GM18858 (cell line): ENCODE measurements at regions not wholly inside any gene's neighbourhood (a gene's known extent, or its start where the extent isn't known, plus 50 kb on each side); places are given as distances from the start of the nearest gene placed in this dataset.
"Not testable (repeated sequence)": the region's sequence is repeated elsewhere in the genome, so short reads cannot be mapped to it uniquely, and the experiment has no call there.

Experiments used
- ATAC-seq: cut with Tn5 transposase; IDR thresholded peaks from one replicate; pipeline ENCODE4 v1.9.1; 2021; ENCODE audit not compliant: unreplicated experiment

DNA sequence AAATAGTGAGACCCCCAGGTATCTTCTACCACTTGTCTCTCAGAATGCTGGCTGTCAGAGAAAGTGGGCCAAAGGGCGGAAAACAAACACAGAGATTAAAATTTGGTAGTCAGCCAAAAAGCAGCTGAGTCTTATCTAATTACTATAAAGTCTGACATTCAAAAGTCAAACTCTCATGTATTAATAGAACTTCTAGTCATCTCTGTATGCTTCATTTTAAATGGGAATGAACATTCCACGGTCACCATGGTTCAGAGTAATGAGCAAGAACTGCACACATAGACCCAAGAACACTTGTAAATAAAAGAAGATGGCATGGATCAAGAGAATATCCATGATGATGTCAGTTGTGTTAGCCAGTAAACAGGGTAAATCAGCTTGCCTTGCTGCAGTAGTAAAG, 1267.0 kb upstream of the CHAC2 start:
- no peak for ATAC-seq

DNA sequence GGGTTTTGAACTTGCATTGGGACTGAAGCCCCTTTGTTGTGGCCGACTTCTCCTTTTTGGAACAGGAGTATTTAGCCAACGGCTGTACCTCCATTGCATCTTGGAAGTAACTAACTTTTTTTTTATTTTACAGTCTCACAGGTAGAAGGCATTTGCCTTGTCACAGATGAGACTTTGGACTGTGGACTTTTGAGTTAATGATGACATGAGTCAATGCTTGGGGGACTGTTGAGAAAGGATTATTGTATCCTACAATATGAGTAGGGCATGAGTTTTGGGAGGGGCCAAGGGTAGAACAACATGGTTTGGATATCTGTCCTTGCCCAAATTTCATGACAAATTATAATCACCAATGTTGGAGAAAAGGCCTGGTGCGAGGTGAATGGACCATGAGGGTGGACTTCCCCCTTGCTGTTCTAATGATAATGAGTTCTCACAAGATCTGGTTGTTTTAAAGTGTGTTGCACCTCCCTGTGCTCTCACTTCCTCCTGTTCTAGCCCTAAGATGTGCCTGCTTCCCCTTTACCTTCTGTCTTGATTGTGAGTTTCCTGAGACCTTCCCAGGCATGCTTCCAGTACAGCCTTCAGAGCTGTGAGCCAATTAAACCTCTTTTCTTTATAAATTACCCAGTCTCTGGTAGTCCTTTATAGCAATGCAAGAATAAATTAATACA, 1269.4 kb upstream of the CHAC2 start:
- no peak for ATAC-seq

DNA sequence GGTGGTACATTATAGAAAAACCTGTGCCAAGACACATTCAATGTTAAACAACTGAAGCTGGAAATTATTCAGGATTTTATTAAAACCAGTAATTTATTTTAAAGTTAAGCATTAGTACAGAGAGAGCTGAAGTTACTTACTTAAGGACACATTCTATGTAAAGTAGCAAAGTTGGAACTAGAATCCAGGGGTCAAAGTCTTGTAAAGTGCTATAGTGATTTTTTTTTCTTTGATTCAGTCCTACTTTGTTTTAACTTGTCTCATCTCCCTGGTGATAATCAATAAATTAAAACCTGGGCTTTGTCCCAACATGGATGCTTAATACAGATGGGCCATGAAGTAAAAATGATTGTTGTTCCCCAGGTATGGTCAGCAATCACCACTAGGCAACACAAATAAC, 1271.8 kb upstream of the CHAC2 start:
- no peak for ATAC-seq

DNA sequence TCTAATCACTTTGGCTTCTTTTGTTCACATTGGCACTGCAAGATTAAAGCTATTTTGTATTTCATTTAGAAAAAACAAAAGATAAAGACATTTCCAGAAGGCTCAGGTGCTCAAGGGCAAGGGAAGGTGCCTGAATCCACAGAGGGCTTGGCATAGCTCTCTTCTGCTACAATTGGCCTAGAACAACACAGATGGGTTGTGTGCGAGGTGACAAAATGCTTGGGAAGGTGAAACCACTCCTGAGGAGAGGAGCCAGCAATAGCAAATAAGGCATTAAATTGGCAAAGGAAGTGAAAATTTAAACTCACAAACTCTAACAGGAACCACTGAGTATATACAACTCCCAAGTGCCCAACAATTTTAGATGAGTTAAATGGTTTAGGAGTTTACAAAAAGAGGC, 1290.4 kb upstream of the CHAC2 start:
- ATAC-seq: no peak

DNA sequence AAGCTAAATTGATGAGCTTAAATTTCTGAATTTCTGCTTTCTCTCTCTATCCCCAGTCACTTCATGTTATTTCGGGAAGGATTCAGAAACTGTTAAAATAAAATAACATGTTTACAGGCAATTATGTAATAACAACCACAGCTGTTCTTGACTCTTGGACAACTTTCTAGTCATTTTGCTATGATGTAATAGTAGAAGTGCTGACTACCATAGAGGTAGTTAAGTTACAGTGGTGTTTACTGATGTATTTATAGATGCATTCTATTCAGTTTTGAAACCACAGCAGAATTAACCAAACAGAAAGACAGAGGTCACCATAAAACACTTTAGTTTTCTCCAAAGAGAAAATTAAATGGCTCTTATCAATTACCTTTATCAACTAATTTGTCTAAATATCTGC, 1292.0 kb upstream of the CHAC2 start:
- no peak for ATAC-seq

DNA sequence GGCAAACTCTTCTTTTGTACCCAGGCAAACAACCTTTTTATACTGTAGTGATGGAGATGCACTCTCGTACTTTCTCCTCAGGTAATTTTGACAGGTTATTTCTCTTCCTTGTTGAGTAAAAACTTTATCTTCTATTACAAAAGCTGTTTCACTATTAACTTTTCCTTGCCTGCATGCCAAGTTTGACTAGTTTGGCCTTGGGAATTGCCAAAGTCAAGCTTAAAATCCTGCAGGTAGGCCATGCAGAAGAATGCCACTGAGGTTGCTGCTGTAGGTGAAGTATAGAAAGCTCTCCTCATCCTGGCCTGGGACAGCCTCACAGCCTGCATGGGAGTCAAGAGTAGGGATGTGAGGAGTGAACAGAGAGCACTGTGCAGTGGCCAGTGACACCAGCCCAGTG, 1293.5 kb upstream of the CHAC2 start:
- ATAC-seq: no peak

DNA sequence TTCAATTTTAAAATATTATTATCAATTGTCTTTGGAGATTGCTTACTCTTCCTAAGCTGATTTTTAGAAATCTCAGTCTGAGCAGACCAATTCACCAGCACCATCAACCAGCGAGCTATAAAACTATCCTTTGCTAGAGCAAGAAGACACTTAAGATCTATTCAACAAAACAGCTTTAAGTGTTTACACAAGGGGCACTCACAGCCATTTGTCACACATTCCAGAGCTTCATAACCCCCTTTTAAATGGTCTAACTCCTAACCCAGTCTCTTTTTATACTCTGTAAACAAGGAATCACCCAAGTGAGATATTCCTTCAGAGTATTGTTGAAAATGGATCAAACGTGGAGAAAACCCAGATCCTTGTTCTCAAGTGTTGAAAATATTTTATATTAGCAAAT, 1294.1 kb upstream of the CHAC2 start:
- ATAC-seq: no peak

DNA sequence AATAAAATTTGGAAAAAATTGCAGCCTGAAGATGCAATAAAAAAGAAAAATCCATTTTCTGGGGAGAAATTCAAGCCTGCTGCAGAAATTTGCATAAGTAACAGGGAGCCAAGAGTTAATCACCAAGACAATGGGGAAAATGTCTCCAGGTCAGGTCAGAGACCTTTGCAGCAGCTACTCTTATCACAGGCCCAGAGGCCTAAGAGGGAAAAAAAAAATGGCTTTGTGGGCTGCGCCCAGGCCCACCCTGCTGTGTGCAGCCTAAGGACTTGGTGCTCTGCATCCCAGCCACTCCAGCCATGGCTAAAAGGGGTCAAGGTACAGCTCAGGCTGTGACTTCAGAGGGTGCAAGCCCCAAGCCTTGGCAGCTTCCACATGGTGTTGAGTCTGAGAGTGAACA, 1297.1 kb upstream of the CHAC2 start:
- not testable (repeated sequence) for ATAC-seq

DNA sequence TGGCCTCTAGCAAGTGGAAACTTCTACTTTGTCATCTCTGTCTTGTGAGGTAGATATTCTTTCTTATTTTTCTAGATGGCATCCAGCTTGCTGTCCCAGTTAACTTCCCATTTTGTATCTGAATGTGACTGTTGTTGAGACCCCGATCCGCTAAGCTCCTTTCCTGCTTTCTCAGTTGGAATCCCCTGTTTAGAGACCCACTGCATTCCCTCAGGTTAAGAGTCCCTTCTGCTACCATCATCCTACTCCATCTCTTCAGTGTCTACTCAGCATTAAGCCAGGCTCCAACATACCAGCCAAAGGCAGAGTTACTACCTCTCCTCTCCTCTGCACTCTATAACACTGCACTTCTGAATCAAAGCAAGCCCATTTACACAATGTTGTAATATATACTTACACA, 1300.4 kb upstream of the CHAC2 start:
- ATAC-seq: no peak

DNA sequence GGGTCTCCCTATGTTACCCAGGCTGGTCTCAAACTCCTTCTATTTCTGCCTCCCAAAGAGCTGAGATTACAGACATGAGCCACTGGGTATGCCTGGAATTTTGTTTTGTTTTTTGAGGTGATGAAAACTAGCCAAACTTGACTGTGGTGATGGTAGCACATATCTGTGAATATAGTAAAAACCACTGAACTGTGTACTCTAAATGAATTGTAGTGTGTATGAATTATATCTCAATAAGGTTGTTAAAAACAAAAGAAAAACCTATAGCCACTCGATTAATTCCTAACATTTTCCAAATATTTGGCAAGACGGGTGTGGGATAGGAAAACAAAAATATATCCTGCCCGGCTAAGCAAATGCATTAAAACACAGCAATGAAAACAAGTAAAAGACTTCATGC, 1302.3 kb upstream of the CHAC2 start:
- no peak for ATAC-seq

DNA sequence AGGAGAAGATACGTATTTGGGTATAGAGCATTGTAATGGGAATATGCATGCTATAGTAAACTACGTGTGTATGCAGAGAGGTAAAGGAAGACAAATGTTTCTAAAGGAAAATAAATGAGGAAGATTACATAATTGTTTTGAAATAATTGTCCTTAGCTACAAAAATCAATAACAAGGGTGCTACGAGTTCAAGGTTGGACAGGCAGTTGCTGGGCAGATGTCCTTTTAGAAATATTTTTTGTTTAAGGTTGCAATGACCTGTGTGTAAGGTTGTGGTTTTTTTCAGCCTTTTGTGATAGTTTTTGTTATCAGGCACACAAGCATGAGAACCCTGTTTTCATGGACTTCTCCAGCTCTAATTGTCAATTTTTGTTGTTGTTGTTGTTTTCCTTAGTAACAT, 1304.1 kb upstream of the CHAC2 start:
- no peak for ATAC-seq

DNA sequence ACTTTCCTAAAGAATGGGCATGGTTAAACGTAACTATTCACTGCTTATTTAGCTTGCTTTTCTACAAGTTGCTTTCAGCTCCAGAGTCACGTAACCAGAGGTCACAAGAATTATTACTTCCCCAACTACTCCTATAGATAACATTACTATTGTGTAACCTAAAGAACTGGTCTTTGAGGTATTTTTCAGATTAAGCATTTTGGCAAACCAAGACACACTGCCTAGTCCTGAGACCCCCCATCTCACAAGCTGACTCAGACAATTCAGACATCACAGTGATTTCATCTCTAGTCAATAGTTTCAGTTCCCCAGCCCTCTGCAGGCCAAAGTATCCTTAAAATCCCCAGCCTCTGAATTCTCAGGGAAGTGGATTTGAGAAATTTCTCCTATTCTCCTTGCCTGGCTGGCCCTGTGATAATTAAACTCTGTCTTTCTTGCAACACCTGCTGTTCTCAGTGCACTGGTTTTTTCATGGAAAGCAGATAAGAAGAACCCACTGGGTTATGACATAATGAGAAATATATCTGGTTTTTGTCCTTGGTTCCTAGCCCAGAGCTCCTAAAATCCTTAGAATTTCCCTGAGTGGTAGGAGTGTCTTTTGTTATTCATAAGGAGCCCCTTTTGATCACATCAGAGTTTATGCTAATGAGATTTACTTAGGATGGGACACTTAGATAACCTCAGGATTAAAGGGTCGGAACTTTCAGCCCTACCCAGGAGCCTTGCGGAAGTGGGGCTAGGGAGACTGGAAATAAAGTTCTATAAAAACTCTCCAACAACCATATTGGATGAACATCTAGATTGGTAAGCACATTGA, 1310.8 kb upstream of the CHAC2 start:
- ATAC-seq: no peak

DNA sequence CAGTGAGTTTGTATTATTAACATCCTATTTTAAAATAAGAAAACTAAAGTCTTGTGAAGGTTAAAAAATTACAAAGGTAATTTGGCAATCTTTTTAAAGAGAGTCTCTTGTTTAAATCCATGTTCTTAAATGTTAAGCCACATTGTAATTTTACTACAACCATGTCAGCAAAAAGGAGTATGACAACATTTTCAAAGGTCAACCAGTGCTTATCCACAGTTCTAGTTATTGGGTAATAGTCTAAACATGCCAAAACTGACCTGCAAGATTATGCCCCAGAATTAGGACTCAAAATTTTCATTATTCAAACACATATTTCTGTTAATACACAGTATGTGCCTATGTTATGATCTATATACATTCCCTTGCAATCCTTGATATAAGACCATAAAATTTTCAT, 1312.6 kb upstream of the CHAC2 start:
- ATAC-seq: no peak

DNA sequence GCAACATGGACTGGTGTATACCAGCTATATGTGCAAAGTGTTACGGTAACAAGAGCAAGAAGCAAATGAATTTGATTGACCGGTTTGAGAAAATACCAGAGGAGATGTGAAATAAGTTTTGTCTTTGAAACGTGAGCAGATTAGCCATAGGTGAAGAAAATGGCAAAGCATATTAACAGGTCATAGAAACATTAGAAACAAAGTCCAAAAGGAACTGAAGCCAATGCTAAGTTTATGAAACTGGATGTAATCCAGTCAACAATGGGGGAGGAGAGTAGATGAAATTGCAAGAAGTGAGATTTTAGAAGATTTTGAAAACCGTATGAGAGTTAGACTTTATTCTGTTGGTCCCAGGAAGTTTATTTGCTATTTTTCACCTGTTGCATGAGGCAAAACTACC, 1315.4 kb upstream of the CHAC2 start:
- ATAC-seq: no peak

DNA sequence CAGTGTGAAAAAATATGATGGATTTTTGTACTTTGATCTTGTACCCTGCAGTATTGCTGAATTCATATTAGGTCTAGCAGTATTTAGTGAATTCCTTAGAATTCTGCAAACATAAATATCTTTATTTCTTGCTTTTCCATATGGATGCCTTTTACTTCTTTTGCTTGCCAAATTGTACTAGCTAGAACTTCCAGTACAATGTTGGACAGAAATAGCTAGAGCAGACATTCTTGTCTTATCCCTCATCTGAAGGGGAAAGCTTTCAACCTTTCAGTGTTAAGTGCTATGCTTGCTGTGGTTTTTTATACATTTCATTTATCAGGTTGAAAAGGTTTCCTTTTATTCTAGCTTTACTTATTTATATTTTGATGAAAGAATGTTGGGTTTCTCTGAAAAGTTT, 1321.9 kb upstream of the CHAC2 start:
- no peak for ATAC-seq

DNA sequence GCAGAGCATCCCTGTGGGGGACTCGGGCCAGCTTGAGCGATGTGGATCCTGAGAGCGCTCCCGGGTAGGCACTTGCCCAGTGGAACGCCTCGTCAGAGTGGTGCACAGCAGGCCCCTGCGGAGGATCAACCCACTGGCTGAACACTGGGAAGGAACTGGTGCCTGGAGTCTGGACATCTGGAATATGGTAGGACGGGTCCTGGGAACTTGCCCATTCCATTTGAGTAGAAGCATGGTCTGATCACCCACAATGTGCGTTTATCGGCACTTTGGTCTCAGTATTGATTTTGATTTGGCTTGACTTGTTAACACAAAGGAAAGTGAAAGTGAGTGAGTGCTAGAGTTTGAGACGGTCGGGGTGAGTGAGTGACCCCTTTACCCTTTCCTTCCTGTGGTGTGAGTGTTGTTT, 1336.2 kb upstream of the CHAC2 start:
- no peak for ATAC-seq

DNA sequence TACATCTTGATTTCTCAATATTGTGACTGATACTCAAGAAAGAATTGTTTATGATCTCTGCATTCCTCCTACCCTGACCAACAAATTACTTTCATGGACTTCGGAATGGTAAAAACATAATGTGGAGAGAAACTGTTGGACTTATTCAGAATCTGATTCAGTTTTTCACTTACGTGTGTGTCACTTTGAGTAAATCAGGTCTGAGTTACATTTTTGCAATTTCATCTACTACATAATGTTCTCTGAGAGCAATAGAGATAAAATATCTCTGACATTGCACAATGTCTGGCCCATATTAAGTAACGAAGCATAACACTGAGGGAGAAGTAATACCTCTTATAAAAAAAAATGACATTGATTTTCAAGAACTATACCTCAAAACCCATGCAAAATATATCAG, 1337.9 kb upstream of the CHAC2 start:
- ATAC-seq: no peak

DNA sequence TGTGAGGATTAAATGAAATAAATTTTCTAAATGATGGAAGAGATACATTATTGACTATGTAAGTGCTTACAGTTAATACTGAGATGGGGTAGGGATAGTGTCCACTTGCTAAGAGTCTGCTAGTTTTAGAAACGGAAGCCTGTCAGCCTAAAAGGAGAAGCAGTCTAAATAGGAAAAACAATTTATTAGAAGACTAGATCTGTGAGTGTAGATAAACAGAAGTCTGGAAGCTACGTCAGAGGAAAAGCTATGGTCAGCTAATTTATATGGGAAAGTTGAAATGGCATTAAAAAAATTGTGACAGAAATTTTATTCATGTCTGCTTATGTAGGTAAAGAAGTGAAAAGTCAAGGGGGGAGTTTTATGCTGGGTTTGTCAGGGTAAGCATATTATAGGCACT, 1338.4 kb upstream of the CHAC2 start:
- no peak for ATAC-seq

DNA sequence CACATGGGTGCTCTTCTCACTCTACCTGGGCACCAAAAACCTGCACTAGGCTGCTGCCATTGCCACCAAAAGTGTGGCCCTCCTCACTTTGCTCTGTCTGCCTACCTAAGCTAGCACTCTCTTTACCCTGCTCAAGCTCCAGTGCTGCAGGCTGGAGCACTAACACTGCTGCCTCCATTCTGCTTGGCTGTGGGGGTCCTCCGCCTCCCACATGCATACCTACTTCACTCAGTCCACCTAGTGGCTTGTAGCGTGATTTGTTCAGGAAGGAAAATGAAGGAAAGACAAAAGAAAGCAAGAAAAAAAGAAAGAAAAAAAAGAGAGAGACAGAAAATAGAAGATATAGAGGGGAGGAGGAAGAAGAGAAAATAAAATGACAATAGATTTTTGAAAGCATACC, 1339.4 kb upstream of the CHAC2 start:
- no peak for ATAC-seq

DNA sequence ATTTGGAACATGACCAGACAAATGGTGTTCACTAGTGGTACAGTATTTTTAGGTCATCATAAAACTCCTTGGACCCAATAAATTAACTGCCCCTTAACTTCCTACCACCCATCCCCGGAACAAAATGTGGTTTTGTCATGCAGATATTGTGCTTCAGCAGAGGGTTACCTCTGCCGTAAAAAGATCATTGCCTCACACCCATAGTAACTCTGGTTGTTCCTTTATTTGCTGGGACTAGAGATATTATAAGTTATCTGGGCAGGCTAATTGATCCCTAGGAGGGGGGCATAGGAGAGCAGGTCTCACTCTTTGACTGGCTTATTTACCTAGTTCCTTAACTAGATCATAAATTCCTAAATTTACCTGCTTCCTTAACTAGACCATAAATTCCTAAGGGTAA, 1343.9 kb upstream of the CHAC2 start:
- no peak for ATAC-seq

DNA sequence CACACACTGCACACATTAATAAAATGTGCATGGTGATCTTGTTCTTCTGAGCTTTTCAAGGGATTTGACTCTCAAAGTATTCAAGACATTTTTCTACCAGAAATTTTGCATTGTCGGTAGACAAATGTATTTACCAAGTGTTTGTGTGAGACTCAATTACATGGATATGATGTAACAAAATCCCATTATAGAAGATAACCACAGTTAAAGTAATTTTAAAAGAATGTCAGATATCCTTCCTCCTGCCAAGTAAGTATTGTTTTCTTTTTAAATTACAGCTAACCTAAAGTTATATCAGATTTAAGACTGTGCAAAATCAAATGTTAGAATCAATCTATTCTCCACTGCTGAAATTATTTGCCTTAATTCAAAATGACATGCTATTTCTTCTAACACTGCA, 1344.5 kb upstream of the CHAC2 start:
- no peak for ATAC-seq

DNA sequence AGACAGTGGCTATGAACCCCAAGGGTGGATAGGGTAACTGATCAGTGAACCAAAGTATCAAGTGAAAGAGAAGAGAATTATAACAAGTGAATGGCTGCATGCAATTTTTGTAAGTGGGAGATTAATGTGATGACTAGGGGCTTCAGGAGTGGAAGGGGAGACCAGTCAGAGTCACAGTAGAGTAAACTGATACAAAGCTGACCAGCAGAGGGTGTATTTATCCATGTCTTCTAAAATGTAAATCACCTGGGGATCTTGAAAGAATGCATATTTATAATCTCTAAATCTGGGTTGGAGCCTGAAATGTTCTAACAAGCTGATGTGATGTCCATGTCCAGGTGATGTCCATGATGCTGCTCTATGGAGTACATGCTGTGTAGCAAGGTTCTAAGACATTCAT, 1351.3 kb upstream of the CHAC2 start:
- no peak for ATAC-seq
